CD14-positive monocyte (primary cell): ENCODE measurements at regions not wholly inside any gene's neighbourhood (a gene's known extent, or its start where the extent isn't known, plus 50 kb on each side); places are given as distances from the start of the nearest gene placed in this dataset.

Source experiments
- DNase-seq, 3 donors: peaks; one replicate each; pipeline ENCODE4 v3.0.0-alpha.2; 2011 to 2022
- H2AFZ ChIP-seq: 2 replicates; pipeline ENCODE4 v1.6.0; 2012; ENCODE audit warnings: mild to moderate bottlenecking, low read depth, low read length, inconsistent platforms; ENCODE audit not compliant: insufficient read depth, poor library complexity, severe bottlenecking
- H3K27ac ChIP-seq, 2 donors: 1 replicate in 1 of 2; 2 replicates in 1 of 2; pipeline ENCODE4 v1.5.1; 2012 to 2013; ENCODE audit warnings: low read length in 2 of 2, control low read depth in 1 of 2, inconsistent platforms in 1 of 2, low read depth in 1 of 2, mild to moderate bottlenecking in 1 of 2
- H3K27me3 ChIP-seq, 2 donors: one replicate each; pipeline versions ENCODE4 v1.6.0 to v1.6.1; 2011 to 2013; ENCODE audit warnings: low read length in 2 of 2; ENCODE audit not compliant: control insufficient read depth in 2 of 2, insufficient read depth in 2 of 2
- H3K36me3 ChIP-seq, 2 donors: replicated peaks in 1 of 2; 1 replicate in 1 of 2; 2 replicates in 1 of 2; pipeline versions ENCODE4 v1.5.1 to v1.6.1; 2012 to 2013; ENCODE audit warnings: low read length in 2 of 2, control low read depth in 1 of 2, inconsistent platforms in 1 of 2, mild to moderate bottlenecking in 1 of 2; ENCODE audit not compliant: insufficient read depth in 2 of 2, control insufficient read depth in 1 of 2
- H3K4me1 ChIP-seq, 2 donors: 1 replicate in 1 of 2; 2 replicates in 1 of 2; pipeline versions ENCODE4 v1.5.1 to v1.6.1; 2012 to 2013; ENCODE audit warnings: low read length in 2 of 2, control low read depth in 1 of 2, inconsistent platforms in 1 of 2, mild to moderate bottlenecking in 1 of 2, moderate library complexity in 1 of 2; ENCODE audit not compliant: insufficient read depth in 2 of 2, control insufficient read depth in 1 of 2
- H3K4me2 ChIP-seq: replicated peaks from 2 replicates; pipeline ENCODE3; 2012; ENCODE audit warnings: low read length, moderate library complexity, mild to moderate bottlenecking; ENCODE audit not compliant: poor library complexity, severe bottlenecking; ENCODE audit errors: extremely low read depth
- H3K4me3 ChIP-seq, 3 experiments: fragments of 200-600 bp in 1 of 3; sonication (generic) in 1 of 3; replicated peaks in 1 of 3; 1 replicate in 2 of 3; 2 replicates in 1 of 3; pipeline ENCODE4 v1.5.1; 2011 to 2013; ENCODE audit warnings: low read length in 3 of 3, mild to moderate bottlenecking in 3 of 3, control low read depth in 2 of 3, low read depth in 2 of 3, inconsistent platforms in 1 of 3, moderate library complexity in 1 of 3
- H3K79me2 ChIP-seq: 2 replicates; pipeline ENCODE4 v1.6.0; 2012; ENCODE audit warnings: mild to moderate bottlenecking, control low read depth, inconsistent platforms, low read length, moderate library complexity; ENCODE audit not compliant: insufficient read depth
- H3K9ac ChIP-seq: 2 replicates; pipeline ENCODE4 v1.6.0; 2017; ENCODE audit warnings: low read length, mild to moderate bottlenecking; ENCODE audit not compliant: insufficient read depth, poor library complexity, severe bottlenecking
- H3K9me3 ChIP-seq, 2 donors: replicated peaks in 1 of 2; 1 replicate in 1 of 2; 2 replicates in 1 of 2; pipeline versions ENCODE4 v1.5.1 to v1.6.1; 2012 to 2013; ENCODE audit warnings: low read length in 2 of 2, control low read depth in 1 of 2; ENCODE audit not compliant: control insufficient read depth in 1 of 2, insufficient read depth in 1 of 2
- H4K20me1 ChIP-seq: 2 replicates; pipeline ENCODE4 v1.6.0; 2012; ENCODE audit warnings: mild to moderate bottlenecking, low read length, control low read depth, moderate library complexity; ENCODE audit not compliant: insufficient read depth
- H3K27ac Mint-ChIP-seq, 7 donors: one replicate each; pipeline ENCODE4 v1.8.0; 2020; ENCODE audit warnings: mild to moderate bottlenecking in 7 of 7, mixed read lengths in 7 of 7, moderate library complexity in 6 of 7, inconsistent platforms in 2 of 7
- H3K27me3 Mint-ChIP-seq, 3 donors: one replicate each; pipeline ENCODE4 v1.8.0; 2021 to 2022; ENCODE audit warnings: low read depth in 3 of 3, mild to moderate bottlenecking in 3 of 3, mixed read lengths in 3 of 3, moderate library complexity in 3 of 3, inconsistent platforms in 1 of 3
- H3K36me3 Mint-ChIP-seq, 2 donors: one replicate each; pipeline ENCODE4 v1.8.0; 2020; ENCODE audit warnings: mixed read lengths in 2 of 2, inconsistent platforms in 1 of 2, mild to moderate bottlenecking in 1 of 2
- H3K4me1 Mint-ChIP-seq: one replicate; pipeline ENCODE4 v1.8.0; 2020; ENCODE audit warnings: mild to moderate bottlenecking, mixed read lengths
- H3K4me3 Mint-ChIP-seq, 2 donors: one replicate each; pipeline ENCODE4 v1.8.0; 2020; ENCODE audit warnings: mild to moderate bottlenecking in 2 of 2, mixed read lengths in 2 of 2, moderate library complexity in 1 of 2
- H3K9me3 Mint-ChIP-seq, 7 donors: one replicate each; pipeline ENCODE4 v1.8.0; 2020 to 2022; ENCODE audit warnings: mixed read lengths in 7 of 7, mild to moderate bottlenecking in 6 of 7, moderate library complexity in 6 of 7, inconsistent platforms in 2 of 7
- CTCF ChIP-seq: fragments of 200-600 bp; IDR thresholded peaks from one replicate; pipeline ENCODE4 v1.8.0; 2022; ENCODE audit warnings: antibody characterized with exemption, mild to moderate bottlenecking
- WGBS: methylation state at CpG from one replicate; pipeline ENCODE4 v1.1.5; 2013; ENCODE audit warnings: missing lambda C conversion rate; ENCODE audit not compliant: insufficient coverage; 5-methylcytosine and 5-hydroxymethylcytosine counted together
- intact Hi-C, 2 donors: fragments of 100-400 bp; cut with micrococcal nuclease; formaldehyde crosslinking; loops; one replicate each; pipeline versions ENCODE4 v1.15.0 to v1.15.1; 2023

GRCh38 chr15:87197981-87198380, 1058.6 kb downstream of the NTRK3 start:
- no peaks in the 10 kb centered on the region for H3K36me3 ChIP-seq
- no peak for DNase-seq
- intact Hi-C loops = no loop called here
- peaks cover 21 to 24% of the 10 kb centered on the region in 2 donors for H3K9me3 ChIP-seq
- H4K20me1 ChIP-seq = no peaks in the 10 kb centered on the region
- H3K27ac ChIP-seq = no peak overlapping the region
- no peaks in the 10 kb centered on the region for H3K79me2 ChIP-seq
- WGBS = 90% methylated on average over 2 of the region's 3 CpGs
- H3K9ac ChIP-seq = no peak overlapping the region
- Mint-ChIP-seq H3K27ac (no peak overlapping the region), H3K9me3 (peaks cover 8 to 20% (median 14%) of the 10 kb centered on the region in 7 donors), H3K4me1 (no peaks in the 10 kb centered on the region), H3K27me3 (no peaks in the 10 kb centered on the region), H3K36me3 (no peaks in the 10 kb centered on the region), H3K4me3 (no peak overlapping the region)
- no peaks in the 10 kb centered on the region for H3K4me1 ChIP-seq
- no peak overlapping the region for H3K4me3 ChIP-seq
- no peaks in the 10 kb centered on the region for H3K27me3 ChIP-seq
- no peak for TF ChIP-seq CTCF
- no peak overlapping the region for H3K4me2 ChIP-seq
- no peak overlapping the region for H2AFZ ChIP-seq

GRCh38 chr15:87196498-87196897, 1060.0 kb downstream of the NTRK3 start:
- H3K9me3 ChIP-seq = peaks cover 21 to 30% of the 10 kb centered on the region in 2 donors
- 100% methylated on average over 1 of the region's 4 CpGs for whole genome bisulfite sequencing

More at GRCh38 chr15:87196498-87196897, 1060.0 kb downstream of the NTRK3 start:
- Histone ChIP-seq H3K36me3 (no peaks in the 10 kb centered on the region), H3K4me3 (no peak overlapping the region), H4K20me1 (no peaks in the 10 kb centered on the region), H2AFZ (no peak overlapping the region), H3K79me2 (no peaks in the 10 kb centered on the region), H3K4me1 (no peaks in the 10 kb centered on the region), H3K9ac (no peak overlapping the region), H3K4me2 (no peak overlapping the region), H3K27ac (no peak overlapping the region), H3K27me3 (no peaks in the 10 kb centered on the region)
- Mint-ChIP-seq H3K4me1 (no peaks in the 10 kb centered on the region), H3K36me3 (no peaks in the 10 kb centered on the region), H3K27me3 (no peaks in the 10 kb centered on the region), H3K4me3 (no peak overlapping the region), H3K27ac (no peak overlapping the region), H3K9me3 (peaks cover 8 to 20% (median 14%) of the 10 kb centered on the region in 7 donors)
- intact Hi-C loops = no loop called here
- no peak for DNase-seq
- TF ChIP-seq CTCF = no peak
